Activated T-cell treated with anti-CD3 and anti-CD28 coated beads for 24 hours (primary cell): ENCODE measurements at regions not wholly inside any gene's neighbourhood (a gene's known extent, or its start where the extent isn't known, plus 50 kb on each side); places are given as distances from the start of the nearest gene placed in this dataset.

Experiments used
- DNase-seq: peaks from one replicate; pipeline ENCODE4 v3.0.0-alpha.2; 2020; ENCODE audit warnings: low read depth

DNA sequence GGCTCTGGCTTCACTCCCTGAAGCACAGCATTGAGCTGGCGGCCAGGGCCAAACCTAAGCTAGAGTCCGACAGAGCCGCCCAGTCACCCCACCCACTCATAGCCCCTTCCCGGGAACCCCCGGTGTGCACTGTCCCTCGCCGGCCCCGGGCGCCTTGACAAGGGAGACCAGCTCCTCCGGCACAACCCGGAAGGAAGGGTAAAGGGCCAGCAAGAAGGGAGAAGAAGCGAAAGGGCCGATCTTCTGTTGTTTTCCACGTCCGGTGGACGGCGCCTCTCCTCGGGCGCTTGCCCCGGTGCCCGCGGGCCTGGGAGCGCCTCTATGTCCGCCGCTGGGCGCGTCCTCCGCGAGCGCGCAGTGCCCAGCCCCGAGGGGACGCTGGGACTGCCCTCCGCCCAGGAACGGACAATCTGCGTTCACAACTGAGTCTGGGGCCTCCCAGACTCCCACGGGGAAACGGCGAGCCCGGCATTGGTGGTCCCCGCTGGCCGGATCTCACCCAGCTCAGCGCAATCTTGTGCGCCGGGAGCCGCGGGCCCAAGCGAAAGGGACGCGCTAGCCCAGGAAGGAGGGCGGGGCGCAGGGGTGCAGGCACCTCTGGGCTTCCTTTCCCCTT lies 172.5 kb upstream of the MIR17HG start:
- DNase-seq = no peak

DNA sequence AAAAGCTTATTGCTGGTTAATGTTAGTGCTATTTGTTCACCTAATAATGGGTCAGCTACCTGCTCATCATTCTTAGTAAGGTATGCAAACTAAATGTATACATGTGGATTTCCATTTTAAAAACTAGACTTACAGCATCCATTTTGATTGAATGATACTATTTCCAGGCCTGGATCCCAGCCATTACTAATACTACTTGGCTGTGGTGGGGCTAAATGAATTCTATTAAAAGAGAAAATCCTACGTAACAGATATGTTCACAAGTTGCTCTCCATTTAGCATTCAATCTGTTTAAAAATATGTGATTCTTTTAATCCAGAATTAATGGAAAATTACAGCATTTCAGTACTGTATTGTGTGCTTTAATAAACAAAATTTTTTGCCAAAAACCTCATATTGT lies 169.4 kb upstream of the MIR17HG start:
- no peak for DNase-seq

- DNase-seq = no peak
Observed at GRCh38 chr13:91181892-91182291, 165.6 kb upstream of the MIR17HG start.

GRCh38 chr13:91184244-91184926 lies 163.1 kb upstream of the MIR17HG start:
- no peak for DNase-seq

DNA sequence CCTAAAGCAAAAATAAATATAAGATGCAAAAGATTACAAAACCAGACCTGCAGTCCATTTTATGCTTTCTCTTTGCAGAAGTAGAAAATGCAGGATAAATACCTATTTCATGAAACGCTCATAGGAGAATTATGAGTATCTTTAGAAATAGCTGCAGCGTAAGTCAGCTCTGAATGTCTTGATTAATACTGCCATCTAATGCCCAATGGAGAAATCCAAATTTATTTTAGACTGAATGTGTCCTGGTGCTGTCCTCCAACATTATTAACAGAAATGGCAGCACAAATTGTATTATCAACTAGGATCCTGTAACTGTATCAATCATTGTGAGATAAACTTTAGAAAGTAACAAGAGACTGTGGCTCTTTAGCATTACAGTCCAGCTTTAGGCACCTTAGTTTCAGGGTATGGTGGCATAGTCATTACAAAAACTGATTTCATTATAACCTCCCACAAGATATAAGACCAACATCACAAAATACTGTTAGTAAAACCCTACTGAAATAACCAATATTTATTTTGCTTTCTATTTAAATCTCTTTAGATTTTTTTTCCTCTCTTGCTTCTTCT lies 162.1 kb upstream of the MIR17HG start:
- DNase-seq = no peak

- DNase-seq = no peak
Observed at GRCh38 chr13:91187522-91187921, 160.0 kb upstream of the MIR17HG start.

DNA sequence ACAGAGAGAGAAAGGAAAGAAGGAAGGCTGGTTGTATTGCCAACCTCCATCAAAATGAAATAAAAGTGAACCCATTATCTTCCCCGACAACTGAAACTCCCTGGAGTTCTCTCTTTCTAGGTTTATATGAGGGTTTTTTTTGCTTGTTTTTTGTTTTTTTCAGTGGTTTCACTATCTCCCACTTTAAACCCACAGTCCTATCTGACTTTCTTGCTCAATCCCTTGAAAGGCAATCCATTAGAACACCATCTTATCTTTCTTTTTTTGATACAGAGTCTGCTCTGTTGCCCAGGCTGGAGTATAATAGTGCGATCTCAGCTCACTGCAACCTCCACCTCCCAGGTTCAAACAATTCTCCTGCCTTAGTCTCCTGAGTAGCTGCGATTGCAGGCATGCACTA lies 158.0 kb upstream of the MIR17HG start:
- DNase-seq = no peak

GRCh38 chr13:91193358-91193757 lies 154.1 kb upstream of the MIR17HG start:
- no peak for DNase-seq

GRCh38 chr13:91195789-91196188 lies 151.7 kb upstream of the MIR17HG start:
- DNase-seq = no peak

DNA sequence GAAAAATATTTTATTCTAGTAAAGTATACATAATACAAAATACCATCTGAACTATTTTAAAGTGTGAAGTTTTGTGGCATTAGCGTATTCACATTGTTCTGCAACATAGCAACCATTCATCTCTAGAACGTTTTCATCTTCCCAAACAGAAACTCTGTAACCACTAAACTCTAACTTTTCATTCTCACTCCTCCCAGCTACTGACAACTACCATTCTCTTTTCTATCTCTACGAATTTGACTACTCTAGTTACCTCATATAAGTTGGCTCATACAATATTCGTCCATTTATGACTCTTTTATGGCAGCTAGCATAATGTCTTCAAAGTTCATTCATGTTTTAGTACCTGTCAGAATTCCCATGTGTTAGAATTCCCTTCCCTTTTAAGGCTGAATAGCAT lies 150.5 kb upstream of the MIR17HG start:
- DNase-seq = no peak

DNA sequence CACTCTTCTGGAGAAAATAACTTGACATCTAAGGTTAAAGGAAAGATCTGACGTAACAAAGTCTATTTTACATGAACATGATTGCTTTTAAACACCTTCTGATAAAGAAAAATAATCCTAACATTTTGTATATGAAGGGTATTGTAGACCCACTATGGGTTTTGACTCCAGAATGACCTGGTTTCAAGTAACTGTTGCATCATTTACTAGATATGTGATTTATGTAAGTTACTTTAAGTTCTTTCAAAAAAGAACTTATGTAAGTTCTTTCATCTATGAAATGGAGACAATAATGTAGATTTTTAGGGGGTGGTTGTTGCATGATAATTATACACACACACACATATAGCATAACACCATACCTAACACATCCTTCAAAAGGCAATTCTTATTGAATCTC lies 147.6 kb upstream of the MIR17HG start:
- DNase-seq = no peak

- DNase-seq = no peak
Observed at GRCh38 chr13:91200486-91200885, 147.0 kb upstream of the MIR17HG start.

GRCh38 chr13:91203430-91203829 lies 144.1 kb upstream of the MIR17HG start:
- no peak for DNase-seq

GRCh38 chr13:91207261-91207660 lies 140.2 kb upstream of the MIR17HG start:
- DNase-seq = no peak

GRCh38 chr13:91211510-91211909 lies 136.0 kb upstream of the MIR17HG start:
- DNase-seq = no peak

DNA sequence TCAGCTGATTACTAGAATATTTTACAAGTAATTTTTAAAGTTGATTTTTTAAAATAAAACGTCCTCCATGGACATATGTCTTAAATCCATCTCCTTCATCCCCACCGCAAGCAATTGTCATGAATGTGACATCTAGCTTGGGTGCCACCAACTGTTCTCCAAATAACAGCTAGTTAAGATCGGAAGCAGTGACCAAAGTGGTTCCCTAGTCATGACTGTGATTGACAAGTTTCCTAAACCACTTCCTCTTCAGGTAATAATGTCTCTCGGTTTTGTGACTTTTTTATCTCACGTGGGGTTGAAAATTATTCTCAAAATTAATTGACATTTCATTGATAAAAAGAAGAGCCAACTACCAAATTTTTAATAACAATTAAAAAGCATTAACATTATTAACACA lies 135.3 kb upstream of the MIR17HG start:
- DNase-seq = no peak

DNA sequence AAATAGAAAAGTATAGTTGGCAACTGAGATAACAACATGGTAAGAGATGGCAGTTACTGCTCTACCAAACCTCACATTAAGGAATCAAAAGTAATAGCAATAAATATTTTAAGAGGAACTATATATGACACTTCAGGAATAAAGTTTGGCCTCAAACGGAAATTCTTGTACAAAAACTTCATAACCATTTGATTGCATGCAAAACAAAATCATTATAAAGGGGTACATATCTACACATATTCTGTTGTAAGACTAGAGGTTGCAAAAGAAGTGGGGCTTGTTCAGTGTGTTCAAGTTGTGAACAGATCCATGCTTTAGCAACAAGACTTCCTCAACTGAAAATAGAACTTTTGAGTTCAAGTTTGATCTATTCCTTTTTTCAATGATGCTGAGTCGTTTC lies 133.5 kb upstream of the MIR17HG start:
- no peak for DNase-seq

- DNase-seq = no peak
Observed at GRCh38 chr13:91216928-91217700, 130.4 kb upstream of the MIR17HG start.

DNA sequence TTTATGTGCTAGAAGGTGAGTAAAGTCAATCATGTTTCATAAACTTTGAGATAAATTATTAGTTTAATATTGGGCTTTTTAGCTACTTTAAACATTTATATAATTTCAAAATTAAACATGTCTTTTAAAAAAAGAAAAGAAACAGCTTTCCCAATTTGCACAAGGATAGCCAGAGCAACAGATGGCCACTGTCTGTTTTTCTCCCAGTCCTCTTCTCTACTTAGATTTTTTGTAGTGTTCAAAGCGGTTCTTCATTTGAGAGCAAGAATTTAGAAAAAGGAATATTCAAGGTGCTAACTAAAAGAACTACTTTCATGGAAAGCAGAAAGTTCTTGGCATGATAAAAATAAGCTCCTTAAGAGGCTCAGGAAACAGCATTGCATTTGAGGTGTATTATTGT lies 128.3 kb upstream of the MIR17HG start:
- no peak for DNase-seq

- no peak for DNase-seq
Observed at GRCh38 chr13:91220872-91221271, 126.6 kb upstream of the MIR17HG start.

GRCh38 chr13:91228108-91228507 lies 119.4 kb upstream of the MIR17HG start:
- no peak for DNase-seq

GRCh38 chr13:91228940-91229339 lies 118.5 kb upstream of the MIR17HG start:
- DNase-seq = no peak

- DNase-seq = no peak
Observed at GRCh38 chr13:91232716-91233115, 114.8 kb upstream of the MIR17HG start.
